ENCODE measurements at regions not wholly inside any gene's neighbourhood (a gene's known extent, or its start where the extent isn't known, plus 50 kb on each side); places are given as distances from the start of the nearest gene placed in this dataset.

GRCh38 chr15:95469496-95470000, 861.0 kb upstream of the NR2F2 start:
- DNase-seq = no peak

DNA sequence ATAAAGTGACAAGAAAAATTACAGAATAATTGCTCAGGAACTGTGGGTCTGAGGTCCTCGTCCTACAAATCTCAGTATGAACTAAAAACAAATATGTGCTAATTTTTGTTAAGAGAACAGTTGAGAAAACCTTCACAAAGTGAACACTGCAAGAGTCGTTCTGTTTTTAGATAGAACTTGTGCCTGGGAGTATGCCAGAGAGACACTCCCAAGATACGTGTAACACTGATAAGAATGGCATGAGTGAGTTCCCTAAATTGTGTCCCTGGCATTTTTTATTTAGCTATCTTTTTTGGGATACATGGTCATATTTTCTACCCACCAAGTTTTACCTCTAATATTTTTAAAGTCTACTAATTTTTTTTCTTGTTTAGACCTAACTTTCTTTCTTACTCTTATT, 860.0 kb upstream of the NR2F2 start:
- DNase-seq = no peak

- DNase-seq = no peak
These were observed 859.4 kb upstream of the NR2F2 start for GRCh38 chr15:95470997-95471689.

- no peak for DNase-seq
These were observed 858.8 kb upstream of the NR2F2 start for GRCh38 chr15:95471690-95472086.

GRCh38 chr15:95475067-95475466, 855.4 kb upstream of the NR2F2 start:
- DNase-seq = no peak

GRCh38 chr15:95479308-95479707, 851.2 kb upstream of the NR2F2 start:
- DNase-seq = no peak

GRCh38 chr15:95485367-95485766, 845.1 kb upstream of the NR2F2 start:
- DNase-seq = no peak

DNA sequence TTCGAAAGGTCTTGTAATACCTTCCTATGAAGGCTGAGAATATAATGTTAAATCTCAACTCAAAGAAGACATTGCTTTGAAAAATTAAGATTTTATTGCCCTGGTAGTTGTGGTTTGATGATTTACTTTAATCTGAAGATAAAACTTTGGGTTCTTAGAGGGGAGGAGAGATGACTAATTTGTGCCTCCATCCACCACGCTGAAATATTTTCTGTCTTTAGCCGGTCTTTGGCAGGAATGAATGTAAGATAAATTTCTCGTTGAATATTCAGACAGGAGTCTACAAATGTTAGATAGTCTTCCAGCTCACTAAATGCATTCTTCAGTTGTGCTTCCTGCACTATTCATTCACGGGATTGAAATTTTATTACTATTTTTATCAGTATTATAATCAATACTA, 844.3 kb upstream of the NR2F2 start:
- no peak for DNase-seq

DNA sequence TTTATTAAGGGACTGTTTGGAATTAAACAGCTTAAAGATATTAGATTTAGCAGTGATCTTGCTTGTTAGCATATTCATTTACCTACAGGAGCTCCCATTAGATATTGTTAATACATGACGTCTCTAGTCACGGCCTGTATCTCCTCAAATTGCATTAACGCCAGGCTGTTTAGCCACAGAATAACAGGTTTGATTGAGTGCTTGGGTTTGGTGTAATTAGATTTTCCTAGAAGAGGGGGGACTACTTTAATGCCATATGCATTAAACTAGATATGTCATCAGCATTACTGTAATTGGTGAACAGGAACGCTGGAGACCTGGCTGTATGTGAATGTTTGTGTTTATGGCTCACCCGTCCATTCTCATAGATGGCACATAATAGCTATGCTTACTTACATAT, 841.4 kb upstream of the NR2F2 start:
- no peak for DNase-seq

DNA sequence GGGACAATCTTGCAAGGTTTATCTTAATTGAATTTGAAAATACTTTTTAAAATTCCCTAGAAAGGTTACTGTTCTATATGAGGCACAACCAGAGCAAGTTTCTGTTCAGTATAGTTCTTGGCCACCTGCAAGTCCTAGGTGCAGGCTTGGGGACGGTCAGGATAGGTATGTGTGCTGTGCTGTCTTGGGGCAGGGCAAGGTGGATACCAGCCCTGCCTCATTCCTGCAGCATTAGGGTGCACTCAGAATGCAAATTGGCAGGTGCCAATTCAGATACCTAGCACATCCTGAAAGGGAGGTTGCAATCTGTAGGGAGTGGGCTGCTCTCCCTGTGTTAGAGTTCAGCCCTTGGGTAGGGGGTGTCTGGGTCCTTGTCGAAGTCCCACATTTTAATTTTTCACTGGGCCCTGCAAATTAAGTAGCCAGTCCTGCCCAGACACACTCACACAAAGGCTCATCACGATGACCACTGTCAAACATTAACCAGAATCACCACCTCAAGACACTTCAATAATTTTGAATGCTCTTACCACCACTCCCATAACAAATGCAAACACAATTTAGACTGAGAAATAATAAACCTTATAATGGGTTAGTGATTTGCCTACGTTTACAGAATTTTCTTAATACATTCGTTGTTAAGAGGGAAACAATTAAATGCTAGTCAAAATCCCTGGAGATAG, 838.0 kb upstream of the NR2F2 start:
- DNase-seq = no peak

- DNase-seq = no peak
These were observed 835.4 kb upstream of the NR2F2 start for GRCh38 chr15:95494971-95495541.

DNA sequence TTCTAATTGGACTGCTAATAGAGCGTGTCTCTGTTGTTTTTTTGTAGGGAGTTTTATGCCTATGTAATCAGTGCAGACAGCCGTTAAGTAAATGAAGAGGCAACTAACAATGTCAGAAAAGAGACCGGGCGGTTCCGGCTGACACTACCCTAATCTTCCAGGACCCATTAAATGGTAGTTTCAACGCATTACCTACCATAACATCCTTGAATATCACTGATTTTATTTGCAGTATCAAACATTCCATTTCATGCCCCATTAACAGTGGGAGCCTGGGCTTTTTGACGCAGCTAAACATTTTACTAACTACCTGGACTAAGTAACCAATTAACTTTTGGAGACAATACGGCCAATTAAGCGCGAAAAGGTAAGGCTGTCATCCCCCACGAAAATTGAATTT, 832.9 kb upstream of the NR2F2 start:
- no peak for DNase-seq

GRCh38 chr15:95498961-95499360, 831.5 kb upstream of the NR2F2 start:
- no peak for DNase-seq

DNA sequence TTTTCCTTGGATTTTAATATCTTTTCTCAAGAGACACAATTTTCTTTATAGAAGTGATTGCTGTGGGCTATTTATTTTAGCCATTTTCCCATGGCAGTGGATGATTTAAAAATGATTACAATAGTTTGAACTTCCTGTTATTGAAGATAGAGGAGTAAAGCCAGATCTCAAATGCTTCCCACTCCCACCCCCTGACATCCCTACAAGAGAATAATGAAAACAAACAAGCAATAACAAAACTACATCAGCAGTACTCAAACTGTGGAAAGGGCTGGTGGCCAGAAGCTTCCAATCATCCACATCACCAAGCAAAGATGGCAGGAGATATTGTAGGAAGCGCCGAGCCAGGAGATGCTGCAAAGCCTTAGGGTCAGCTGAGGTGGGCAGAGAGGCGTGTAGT, 831.1 kb upstream of the NR2F2 start:
- DNase-seq = no peak

GRCh38 chr15:95501865-95502264, 828.6 kb upstream of the NR2F2 start:
- no peak for DNase-seq

- DNase-seq = no peak
These were observed 827.4 kb upstream of the NR2F2 start for GRCh38 chr15:95503107-95503506.

DNA sequence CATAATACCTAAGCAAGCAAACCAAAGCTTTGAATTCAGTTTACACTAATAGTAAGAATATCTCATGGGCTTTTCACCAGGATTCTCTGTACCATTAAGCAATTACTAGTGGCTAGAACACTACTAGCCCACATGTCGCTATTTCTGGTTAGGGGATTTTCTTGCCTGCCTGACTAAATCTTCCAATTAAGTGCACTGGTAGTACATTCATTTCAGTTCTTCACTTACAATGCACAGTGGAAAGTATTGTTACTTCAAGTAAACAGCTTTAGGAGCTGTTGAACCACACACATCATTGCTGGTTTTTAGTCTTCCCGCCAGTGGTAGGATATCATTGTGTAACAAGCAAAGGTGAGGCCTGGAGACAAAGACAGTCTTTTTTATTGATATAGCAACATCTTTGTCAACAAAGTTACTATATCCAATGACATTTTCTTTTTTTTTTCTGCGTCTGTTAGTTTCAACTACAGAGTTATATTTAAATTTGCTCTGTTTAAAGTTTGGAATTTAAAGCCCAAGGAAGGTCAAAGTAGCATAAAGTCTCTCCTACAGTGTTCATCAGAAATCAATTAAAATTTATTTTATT, 826.8 kb upstream of the NR2F2 start:
- no peak for DNase-seq

DNA sequence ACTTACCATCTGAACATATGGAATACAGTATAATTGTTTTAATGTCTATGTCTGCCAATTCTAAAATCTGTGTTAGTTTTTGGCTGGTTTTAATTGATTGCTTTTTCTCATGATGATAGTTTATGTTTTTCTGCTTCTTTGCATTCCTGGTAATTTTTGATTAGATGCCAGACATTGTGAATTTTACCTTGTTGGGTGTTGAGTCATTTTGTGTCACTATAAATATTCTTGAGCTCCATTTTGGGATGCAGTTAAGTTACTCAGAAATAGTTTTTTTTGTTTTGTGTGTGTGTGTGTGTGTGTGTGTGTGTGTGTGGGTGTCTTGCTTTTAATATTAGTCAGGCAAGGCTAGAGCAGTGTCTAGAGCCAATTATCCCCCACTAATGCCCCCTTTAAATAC, 818.8 kb upstream of the NR2F2 start:
- DNase-seq = no peak

DNA sequence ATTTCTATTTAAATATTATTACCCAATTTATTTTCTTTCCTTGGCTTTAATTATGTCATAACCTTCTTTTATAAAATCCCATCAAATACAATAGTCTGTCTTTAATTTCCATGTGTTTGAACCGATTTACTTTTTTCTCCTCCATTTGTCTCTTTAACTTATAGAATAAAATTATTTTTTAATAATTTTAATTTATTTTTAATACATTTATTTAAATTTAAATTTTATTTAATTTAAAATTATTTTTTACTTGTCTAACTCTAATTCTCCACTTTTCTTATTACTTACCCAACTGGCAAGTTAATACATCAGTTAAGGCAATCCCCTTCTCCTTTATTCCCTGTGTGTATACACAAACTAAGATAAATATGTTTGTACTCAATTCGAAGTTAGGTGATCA, 817.6 kb upstream of the NR2F2 start:
- no peak for DNase-seq

- DNase-seq = no peak
These were observed 810.6 kb upstream of the NR2F2 start for GRCh38 chr15:95519887-95520286.

DNA sequence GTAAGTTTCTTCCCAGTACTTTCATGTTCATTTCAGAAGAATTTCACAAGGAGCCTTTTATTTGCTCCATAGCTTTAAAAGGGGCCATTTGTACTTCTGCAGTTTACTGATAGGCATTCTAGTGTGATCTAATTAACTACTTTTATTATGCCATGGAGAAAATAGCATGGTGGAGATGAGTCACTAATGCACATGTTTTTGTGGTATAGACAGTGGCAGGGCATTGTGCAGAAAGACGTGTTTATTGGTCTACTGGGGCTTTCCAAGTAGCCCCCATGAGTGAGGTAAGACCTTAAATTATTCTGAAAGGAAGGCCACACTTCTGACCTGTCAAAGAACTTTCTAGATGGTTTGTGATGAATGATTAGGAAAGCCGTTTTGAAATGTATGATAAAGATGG, 810.0 kb upstream of the NR2F2 start:
- DNase-seq = no peak

GRCh38 chr15:95520922-95521321, 809.6 kb upstream of the NR2F2 start:
- DNase-seq = no peak

- DNase-seq = no peak
These were observed 808.0 kb upstream of the NR2F2 start for GRCh38 chr15:95522533-95522932.

DNA sequence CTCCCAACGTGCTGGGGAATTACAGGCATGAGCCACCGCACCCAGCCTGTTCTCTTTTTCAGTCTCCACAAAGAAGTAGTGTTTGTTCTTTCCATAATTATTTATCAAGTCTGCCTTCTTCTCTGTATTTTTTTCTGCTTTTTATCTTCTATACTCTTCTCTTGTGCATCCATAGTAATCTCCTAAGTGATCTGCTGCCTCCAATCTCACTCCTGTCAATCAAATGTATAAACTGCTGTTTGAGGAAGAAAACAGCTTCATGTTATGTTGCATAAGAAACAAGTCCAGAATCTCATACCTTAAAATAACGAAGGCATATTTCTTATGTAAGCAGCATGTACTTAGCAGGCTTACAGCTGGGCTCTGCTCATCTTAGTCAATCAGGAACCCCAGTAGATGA, 801.6 kb upstream of the NR2F2 start:
- DNase-seq = no peak
